ENCODE measurements at regions not wholly inside any gene's neighbourhood (a gene's known extent, or its start where the extent isn't known, plus 50 kb on each side); places are given as distances from the start of the nearest gene placed in this dataset.

GRCh38 chr1:229137271-229137670 is 133.6 kb upstream of the RAB4A start (continued):
- TF ChIP-seq, protein P1, sequence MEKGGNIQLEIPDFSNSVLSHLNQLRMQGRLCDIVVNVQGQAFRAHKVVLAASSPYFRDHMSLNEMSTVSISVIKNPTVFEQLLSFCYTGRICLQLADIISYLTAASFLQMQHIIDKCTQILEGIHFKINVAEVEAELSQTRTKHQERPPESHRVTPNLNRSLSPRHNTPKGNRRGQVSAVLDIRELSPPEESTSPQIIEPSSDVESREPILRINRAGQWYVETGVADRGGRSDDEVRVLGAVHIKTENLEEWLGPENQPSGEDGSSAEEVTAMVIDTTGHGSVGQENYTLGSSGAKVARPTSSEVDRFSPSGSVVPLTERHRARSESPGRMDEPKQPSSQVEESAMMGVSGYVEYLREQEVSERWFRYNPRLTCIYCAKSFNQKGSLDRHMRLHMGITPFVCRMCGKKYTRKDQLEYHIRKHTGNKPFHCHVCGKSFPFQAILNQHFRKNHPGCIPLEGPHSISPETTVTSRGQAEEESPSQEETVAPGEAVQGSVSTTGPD (CRISPR knock-in tag; IDR thresholded peaks at IDR 0.05), result no peak

DNA sequence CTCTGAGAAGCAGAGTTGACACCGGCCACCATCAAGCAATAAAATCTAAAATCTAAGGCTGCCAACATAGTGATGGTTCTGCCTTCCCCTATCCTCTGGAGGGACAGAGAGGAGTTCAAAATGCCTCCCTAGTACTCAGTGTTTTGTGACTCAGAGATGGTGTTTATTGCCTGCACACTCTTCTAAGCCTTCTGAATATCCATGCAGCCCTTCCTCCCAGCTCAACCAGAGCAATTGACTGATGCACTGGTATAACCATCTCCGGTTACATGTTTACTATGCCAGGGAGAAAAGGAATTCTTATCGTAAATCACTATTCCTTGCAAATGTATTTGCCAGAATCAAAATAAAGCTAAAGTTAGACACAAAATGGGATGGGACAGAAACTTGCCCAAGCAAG is 132.9 kb upstream of the RAB4A start:
- in situ Hi-C loops (cut with HindIII; ENCODE audit: extremely low pct_ligation_motif_present, low pct_unique_long_range_greater_than_20kb), result no loop called here
- WGBS (ENCODE audit: low lambda C conversion rate), result 100% methylated on average over 3 of the region's 3 CpGs
- Histone ChIP-seq H3K9ac (ENCODE audit: insufficient read depth, low read depth, low read length) (no peak overlapping the region), H3K79me2 (ENCODE audit: insufficient read depth, low read length) (no peaks in the 10 kb centered on the region), H3K27ac (ENCODE audit: extremely low read length, insufficient read depth, low read length) (no peak overlapping the region), H3K4me1 (ENCODE audit: insufficient read depth, low read length) (peaks cover 49% of the 10 kb centered on the region), H3K9me3 (ENCODE audit: low read length) (peaks cover 24% of the 10 kb centered on the region), H3K36me3 (replicated peaks in 1 of 2; ENCODE audit: control insufficient read depth in 1 of 2, insufficient read depth in 2 of 2, low read length in 2 of 2) (no peaks in the 10 kb centered on the region), H4K20me1 (ENCODE audit: insufficient read depth, low read length) (no peaks in the 10 kb centered on the region), H3K4me3 (replicated peaks in 1 of 3; ENCODE audit: insufficient read depth in 1 of 3, low read depth in 2 of 3, low read length in 3 of 3) (no peak overlapping the region), H2AFZ (ENCODE audit: low read length) (no peak overlapping the region), H3K27me3 (ENCODE audit: control insufficient read depth in 1 of 2, insufficient read depth in 2 of 2, low read length in 2 of 2) (no peaks in the 10 kb centered on the region), H3K4me2 (ENCODE audit: low read depth, low read length) (no peak overlapping the region)
- no peak for FAIRE-seq
- intact Hi-C loops (cut with micrococcal nuclease; ENCODE audit: unreplicated experiment), result loop anchor here (10.0 kb wide), 1 partner anchor 303 kb away; no protein-coding TSS in a partner anchor
- ChIA-PET CTCF (ENCODE audit: low intra/inter-chr PET ratio, low total read pairs) (no interaction called here), POLR2A (interaction anchor here (1.0 kb wide), 1 partner anchor 9 kb away, joined by 3 read pairs; no protein-coding TSS in a partner anchor)
- no peak for ATAC-seq
- no peak for TF ChIP-seq THYN1 (CRISPR knock-in tag; IDR thresholded peaks at IDR 0.05; ENCODE audit: borderline replicate concordance, low read depth)
- TF ChIP-seq FOXM1 (CRISPR knock-in tag; IDR thresholded peaks at IDR 0.05), result no peak
- no peak for TF ChIP-seq DNMT1 (CRISPR knock-in tag; IDR thresholded peaks at IDR 0.05)
- no peak for TF ChIP-seq ZNF556 (CRISPR knock-in tag; IDR thresholded peaks at IDR 0.05; ENCODE audit: borderline replicate concordance)
- no peak for TF ChIP-seq ATF5 (CRISPR knock-in tag; IDR thresholded peaks at IDR 0.05; ENCODE audit: low read depth)
- TF ChIP-seq, protein P2, sequence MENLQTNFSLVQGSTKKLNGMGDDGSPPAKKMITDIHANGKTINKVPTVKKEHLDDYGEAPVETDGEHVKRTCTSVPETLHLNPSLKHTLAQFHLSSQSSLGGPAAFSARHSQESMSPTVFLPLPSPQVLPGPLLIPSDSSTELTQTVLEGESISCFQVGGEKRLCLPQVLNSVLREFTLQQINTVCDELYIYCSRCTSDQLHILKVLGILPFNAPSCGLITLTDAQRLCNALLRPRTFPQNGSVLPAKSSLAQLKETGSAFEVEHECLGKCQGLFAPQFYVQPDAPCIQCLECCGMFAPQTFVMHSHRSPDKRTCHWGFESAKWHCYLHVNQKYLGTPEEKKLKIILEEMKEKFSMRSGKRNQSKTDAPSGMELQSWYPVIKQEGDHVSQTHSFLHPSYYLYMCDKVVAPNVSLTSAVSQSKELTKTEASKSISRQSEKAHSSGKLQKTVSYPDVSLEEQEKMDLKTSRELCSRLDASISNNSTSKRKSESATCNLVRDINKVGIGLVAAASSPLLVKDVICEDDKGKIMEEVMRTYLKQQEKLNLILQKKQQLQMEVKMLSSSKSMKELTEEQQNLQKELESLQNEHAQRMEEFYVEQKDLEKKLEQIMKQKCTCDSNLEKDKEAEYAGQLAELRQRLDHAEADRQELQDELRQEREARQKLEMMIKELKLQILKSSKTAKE (CRISPR knock-in tag; IDR thresholded peaks at IDR 0.05; ENCODE audit: borderline replicate concordance), result no peak
- TF ChIP-seq STAT6 (CRISPR knock-in tag; IDR thresholded peaks at IDR 0.05; ENCODE audit: borderline replicate concordance), result no peak
- TF ChIP-seq ZNF143 (CRISPR knock-in tag; IDR thresholded peaks at IDR 0.05), result no peak
- TF ChIP-seq FOXK1 (CRISPR knock-in tag; IDR thresholded peaks at IDR 0.05; ENCODE audit: borderline replicate concordance, low read depth), result no peak
- no peak for TF ChIP-seq ZNF260 (CRISPR knock-in tag; IDR thresholded peaks at IDR 0.05; ENCODE audit: borderline replicate concordance, low read depth)
- TF ChIP-seq ZSCAN5A (CRISPR knock-in tag; IDR thresholded peaks at IDR 0.05; ENCODE audit: borderline replicate concordance), result no peak
- no peak for TF ChIP-seq ZNF253 (CRISPR knock-in tag; IDR thresholded peaks at IDR 0.05; ENCODE audit: borderline replicate concordance)
- no peak for DNase-seq (ENCODE audit: low spot score)
- BruUV-seq (replicated peaks), result no TSS peak

All from HepG2 (cell line).